ENCODE measurements at regions not wholly inside any gene's neighbourhood (a gene's known extent, or its start where the extent isn't known, plus 50 kb on each side); places are given as distances from the start of the nearest gene placed in this dataset.

GRCh38 chr2:860259-860855, 90.3 kb upstream of the SNTG2 start:
- Mint-ChIP-seq H3K4me1 (no peaks in the 10 kb centered on the region), H3K27ac (no peak overlapping the region), H3K27me3 (peaks cover 2% of the 10 kb centered on the region), H3K9me3 (no peaks in the 10 kb centered on the region), H3K4me3 (no peak overlapping the region), H3K36me3 (no peaks in the 10 kb centered on the region)
- no peak for ATAC-seq (ENCODE audit: low read depth)
- DNase-seq (ENCODE audit: low spot score in 2 of 2) = no peak

- no peak overlapping the region for H3K4me3 Mint-ChIP-seq
- no peaks in the 10 kb centered on the region for H3K36me3 Mint-ChIP-seq
- ATAC-seq (ENCODE audit: low read depth) = no peak
- H3K9me3 Mint-ChIP-seq = no peaks in the 10 kb centered on the region
- no peak for DNase-seq (ENCODE audit: low spot score in 2 of 2)
- peaks cover 3% of the 10 kb centered on the region for H3K27me3 Mint-ChIP-seq
- no peak overlapping the region for H3K27ac Mint-ChIP-seq
- no peaks in the 10 kb centered on the region for H3K4me1 Mint-ChIP-seq
These were observed 92.0 kb upstream of the SNTG2 start for GRCh38 chr2:858646-859045.

- Mint-ChIP-seq H3K27me3 (peaks cover 3% of the 10 kb centered on the region), H3K27ac (no peak overlapping the region), H3K9me3 (no peaks in the 10 kb centered on the region), H3K4me1 (no peaks in the 10 kb centered on the region), H3K36me3 (no peaks in the 10 kb centered on the region), H3K4me3 (no peak overlapping the region)
- ATAC-seq (ENCODE audit: low read depth) (no peak), DNase-seq (ENCODE audit: low spot score in 2 of 2) (no peak)
These were observed 92.7 kb upstream of the SNTG2 start for GRCh38 chr2:857937-858336.

GRCh38 chr2:857081-857480, 93.6 kb upstream of the SNTG2 start:
- Mint-ChIP-seq H3K4me1 (no peaks in the 10 kb centered on the region), H3K27me3 (peaks cover 2% of the 10 kb centered on the region)
- ATAC-seq (ENCODE audit: low read depth) = no peak

GRCh38 chr2:856456-856855, 94.2 kb upstream of the SNTG2 start:
- no peaks in the 10 kb centered on the region for H3K9me3 Mint-ChIP-seq

More at GRCh38 chr2:857081-857480, 93.6 kb upstream of the SNTG2 start:
- H3K36me3 Mint-ChIP-seq = no peaks in the 10 kb centered on the region
- no peaks in the 10 kb centered on the region for H3K9me3 Mint-ChIP-seq
- no peak for DNase-seq (ENCODE audit: low spot score in 2 of 2)
- no peak overlapping the region for H3K4me3 Mint-ChIP-seq
- H3K27ac Mint-ChIP-seq = no peak overlapping the region

GRCh38 chr2:856041-856440, 94.6 kb upstream of the SNTG2 start:
- no peak for DNase-seq (ENCODE audit: low spot score in 2 of 2)
- no peak for ATAC-seq (ENCODE audit: low read depth)
- Mint-ChIP-seq H3K9me3 (no peaks in the 10 kb centered on the region), H3K27me3 (peaks cover 3% of the 10 kb centered on the region), H3K4me1 (no peaks in the 10 kb centered on the region), H3K4me3 (no peak overlapping the region), H3K27ac (no peak overlapping the region), H3K36me3 (no peaks in the 10 kb centered on the region)

More at GRCh38 chr2:856456-856855, 94.2 kb upstream of the SNTG2 start:
- Mint-ChIP-seq H3K36me3 (no peaks in the 10 kb centered on the region), H3K27ac (no peak overlapping the region), H3K4me3 (no peak overlapping the region), H3K4me1 (no peaks in the 10 kb centered on the region), H3K27me3 (peaks cover 3% of the 10 kb centered on the region)
- DNase-seq (ENCODE audit: low spot score in 2 of 2) = no peak
- ATAC-seq (ENCODE audit: low read depth) = no peak

GRCh38 chr2:855177-855576, 95.5 kb upstream of the SNTG2 start:
- Mint-ChIP-seq H3K36me3 (no peaks in the 10 kb centered on the region), H3K4me3 (no peak overlapping the region), H3K27me3 (peaks cover 5% of the 10 kb centered on the region), H3K4me1 (no peaks in the 10 kb centered on the region), H3K27ac (no peak overlapping the region), H3K9me3 (no peaks in the 10 kb centered on the region)
- ATAC-seq (ENCODE audit: low read depth) (no peak), DNase-seq (ENCODE audit: low spot score in 2 of 2) (no peak)

GRCh38 chr2:854460-854859, 96.2 kb upstream of the SNTG2 start:
- Mint-ChIP-seq H3K4me1 (no peaks in the 10 kb centered on the region), H3K36me3 (no peaks in the 10 kb centered on the region), H3K27me3 (peaks cover 5% of the 10 kb centered on the region), H3K9me3 (no peaks in the 10 kb centered on the region), H3K4me3 (no peak overlapping the region), H3K27ac (no peak overlapping the region)
- DNase-seq (ENCODE audit: low spot score in 2 of 2) (no peak), ATAC-seq (ENCODE audit: low read depth) (no peak)

GRCh38 chr2:853203-853870, 97.3 kb upstream of the SNTG2 start:
- no peaks in the 10 kb centered on the region for H3K4me1 Mint-ChIP-seq
- no peaks in the 10 kb centered on the region for H3K36me3 Mint-ChIP-seq
- H3K9me3 Mint-ChIP-seq = no peaks in the 10 kb centered on the region
- peaks cover 5% of the 10 kb centered on the region for H3K27me3 Mint-ChIP-seq
- no peak overlapping the region for H3K4me3 Mint-ChIP-seq
- DNase-seq (ENCODE audit: low spot score in 2 of 2) = no peak
- no peak for ATAC-seq (ENCODE audit: low read depth)
- H3K27ac Mint-ChIP-seq = no peak overlapping the region

- no peaks in the 10 kb centered on the region for H3K36me3 Mint-ChIP-seq
- no peaks in the 10 kb centered on the region for H3K4me1 Mint-ChIP-seq
- no peak for ATAC-seq (ENCODE audit: low read depth)
- no peak for DNase-seq (ENCODE audit: low spot score in 2 of 2)
- no peak overlapping the region for H3K27ac Mint-ChIP-seq
- peaks cover 5% of the 10 kb centered on the region for H3K27me3 Mint-ChIP-seq
- H3K4me3 Mint-ChIP-seq = no peak overlapping the region
- H3K9me3 Mint-ChIP-seq = no peaks in the 10 kb centered on the region
These were observed 98.5 kb upstream of the SNTG2 start for GRCh38 chr2:852168-852567.

- Mint-ChIP-seq H3K4me1 (no peaks in the 10 kb centered on the region), H3K27me3 (peaks cover 5% of the 10 kb centered on the region), H3K9me3 (no peaks in the 10 kb centered on the region), H3K27ac (no peak overlapping the region), H3K4me3 (no peak overlapping the region), H3K36me3 (no peaks in the 10 kb centered on the region)
- DNase-seq (ENCODE audit: low spot score in 2 of 2) = no peak
- no peak for ATAC-seq (ENCODE audit: low read depth)
These were observed 99.0 kb upstream of the SNTG2 start for GRCh38 chr2:851680-852079.

- Mint-ChIP-seq H3K36me3 (no peaks in the 10 kb centered on the region), H3K27me3 (peaks cover 5% of the 10 kb centered on the region), H3K4me3 (no peak overlapping the region), H3K9me3 (no peaks in the 10 kb centered on the region), H3K27ac (no peak overlapping the region), H3K4me1 (no peaks in the 10 kb centered on the region)
- DNase-seq (ENCODE audit: low spot score in 2 of 2) = no peak
- no peak for ATAC-seq (ENCODE audit: low read depth)
These were observed 99.6 kb upstream of the SNTG2 start for GRCh38 chr2:851078-851477.

- H3K4me3 Mint-ChIP-seq = no peak overlapping the region
- ATAC-seq (ENCODE audit: low read depth) (no peak), DNase-seq (ENCODE audit: low spot score in 2 of 2) (no peak)
- H3K9me3 Mint-ChIP-seq = no peaks in the 10 kb centered on the region
- no peaks in the 10 kb centered on the region for H3K36me3 Mint-ChIP-seq
- H3K27me3 Mint-ChIP-seq = peaks cover 5% of the 10 kb centered on the region
- H3K27ac Mint-ChIP-seq = no peak overlapping the region
- H3K4me1 Mint-ChIP-seq = no peaks in the 10 kb centered on the region
These were observed 100.2 kb upstream of the SNTG2 start for GRCh38 chr2:850429-850828.

- Mint-ChIP-seq H3K4me1 (no peaks in the 10 kb centered on the region), H3K27me3 (peaks cover 6% of the 10 kb centered on the region), H3K36me3 (no peaks in the 10 kb centered on the region), H3K4me3 (no peak overlapping the region), H3K9me3 (no peaks in the 10 kb centered on the region), H3K27ac (no peak overlapping the region)
- ATAC-seq (ENCODE audit: low read depth) (no peak), DNase-seq (ENCODE audit: low spot score in 2 of 2) (no peak)
These were observed 102.5 kb upstream of the SNTG2 start for GRCh38 chr2:848099-848498.

- Mint-ChIP-seq H3K27me3 (peaks cover 6% of the 10 kb centered on the region), H3K27ac (no peak overlapping the region)
- DNase-seq (ENCODE audit: low spot score in 2 of 2) = no peak
These were observed 103.0 kb upstream of the SNTG2 start for GRCh38 chr2:847669-848068.

More at GRCh38 chr2:847669-848068, 103.0 kb upstream of the SNTG2 start:
- no peaks in the 10 kb centered on the region for H3K36me3 Mint-ChIP-seq
- no peak for ATAC-seq (ENCODE audit: low read depth)
- no peaks in the 10 kb centered on the region for H3K4me1 Mint-ChIP-seq
- no peaks in the 10 kb centered on the region for H3K9me3 Mint-ChIP-seq
- H3K4me3 Mint-ChIP-seq = no peak overlapping the region
